VCaP (cell line): ENCODE measurements at regions not wholly inside any gene's neighbourhood (a gene's known extent, or its start where the extent isn't known, plus 50 kb on each side); places are given as distances from the start of the nearest gene placed in this dataset.
"Not testable (repeated sequence)": the region's sequence is repeated elsewhere in the genome, so short reads cannot be mapped to it uniquely, and the experiment has no call there.

Source experiments
- H3K27ac ChIP-seq: fragments of 450-650 bp; 2 replicates; pipeline ENCODE4 v1.5.1; 2017
- TF ChIP-seq, protein P1 (sequence below): fragments of 450-650 bp; conservative IDR thresholded peaks from 2 replicates; pipeline ENCODE4 v1.5.1; 2017; ENCODE audit warnings: mild to moderate bottlenecking, moderate library complexity

DNA sequence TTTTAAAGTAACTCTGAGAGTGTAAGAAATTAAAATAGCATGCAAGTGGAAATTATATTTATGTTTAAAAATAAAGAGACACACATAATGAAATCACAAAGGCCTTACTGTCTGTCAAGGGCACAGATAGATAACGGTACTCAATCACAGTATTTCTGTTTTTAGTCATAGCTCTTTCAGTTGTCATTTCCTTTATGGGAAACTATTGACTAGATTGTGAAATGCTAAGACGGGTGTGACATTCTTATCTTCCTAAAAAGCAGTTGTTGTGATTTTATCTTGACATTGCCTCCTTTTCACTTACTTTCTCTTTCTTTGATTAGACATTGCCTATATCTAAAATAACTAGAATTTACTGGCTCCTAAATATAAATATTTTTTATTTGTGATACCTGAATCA lies 100.1 kb upstream of the PLSCR5 start:
- H3K27ac ChIP-seq = no peak overlapping the region
- TF ChIP-seq, protein P1, sequence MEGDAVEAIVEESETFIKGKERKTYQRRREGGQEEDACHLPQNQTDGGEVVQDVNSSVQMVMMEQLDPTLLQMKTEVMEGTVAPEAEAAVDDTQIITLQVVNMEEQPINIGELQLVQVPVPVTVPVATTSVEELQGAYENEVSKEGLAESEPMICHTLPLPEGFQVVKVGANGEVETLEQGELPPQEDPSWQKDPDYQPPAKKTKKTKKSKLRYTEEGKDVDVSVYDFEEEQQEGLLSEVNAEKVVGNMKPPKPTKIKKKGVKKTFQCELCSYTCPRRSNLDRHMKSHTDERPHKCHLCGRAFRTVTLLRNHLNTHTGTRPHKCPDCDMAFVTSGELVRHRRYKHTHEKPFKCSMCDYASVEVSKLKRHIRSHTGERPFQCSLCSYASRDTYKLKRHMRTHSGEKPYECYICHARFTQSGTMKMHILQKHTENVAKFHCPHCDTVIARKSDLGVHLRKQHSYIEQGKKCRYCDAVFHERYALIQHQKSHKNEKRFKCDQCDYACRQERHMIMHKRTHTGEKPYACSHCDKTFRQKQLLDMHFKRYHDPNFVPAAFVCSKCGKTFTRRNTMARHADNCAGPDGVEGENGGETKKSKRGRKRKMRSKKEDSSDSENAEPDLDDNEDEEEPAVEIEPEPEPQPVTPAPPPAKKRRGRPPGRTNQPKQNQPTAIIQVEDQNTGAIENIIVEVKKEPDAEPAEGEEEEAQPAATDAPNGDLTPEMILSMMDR = no peak

DNA sequence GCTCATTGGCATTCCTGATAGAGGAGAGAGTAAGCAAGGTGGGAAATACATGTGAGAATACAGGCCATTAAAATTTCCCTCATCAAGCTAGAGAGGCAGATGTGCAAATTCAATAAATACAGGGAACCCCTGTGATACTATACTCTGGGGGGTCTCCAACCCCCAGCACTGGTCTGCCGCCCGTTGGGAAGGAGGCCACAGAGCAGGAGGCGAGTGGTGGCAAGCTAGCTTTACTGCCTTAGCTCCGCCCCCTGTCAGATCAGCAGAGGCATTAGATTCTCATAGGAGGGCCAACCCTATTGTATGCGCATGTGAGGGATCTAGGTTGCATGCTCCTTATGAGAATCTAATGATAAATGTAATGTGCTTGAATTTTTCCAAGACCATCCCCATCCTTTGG lies 97.1 kb upstream of the PLSCR5 start:
- TF ChIP-seq, protein P1 = no peak
- H3K27ac ChIP-seq = no peak overlapping the region

DNA sequence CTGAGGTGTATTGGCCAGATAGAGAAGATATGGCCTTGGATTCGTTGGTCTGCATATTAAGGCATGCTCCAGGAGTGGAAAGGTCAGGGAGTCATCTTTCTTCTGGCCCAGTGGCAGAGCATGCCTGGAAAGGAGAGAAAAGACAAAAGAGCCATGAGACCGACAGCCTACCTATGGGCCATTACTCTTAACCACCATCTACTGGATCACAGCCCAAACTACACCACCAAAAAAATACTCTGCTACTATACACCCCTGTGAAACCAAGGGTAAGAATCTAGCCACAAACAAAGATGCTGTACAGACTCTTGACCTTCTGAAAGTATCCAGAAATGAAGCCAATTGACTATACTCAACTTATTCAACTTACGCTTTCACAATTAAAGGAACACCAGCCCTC lies 96.1 kb upstream of the PLSCR5 start:
- H3K27ac ChIP-seq = no peak overlapping the region
- TF ChIP-seq, protein P1 = no peak

DNA sequence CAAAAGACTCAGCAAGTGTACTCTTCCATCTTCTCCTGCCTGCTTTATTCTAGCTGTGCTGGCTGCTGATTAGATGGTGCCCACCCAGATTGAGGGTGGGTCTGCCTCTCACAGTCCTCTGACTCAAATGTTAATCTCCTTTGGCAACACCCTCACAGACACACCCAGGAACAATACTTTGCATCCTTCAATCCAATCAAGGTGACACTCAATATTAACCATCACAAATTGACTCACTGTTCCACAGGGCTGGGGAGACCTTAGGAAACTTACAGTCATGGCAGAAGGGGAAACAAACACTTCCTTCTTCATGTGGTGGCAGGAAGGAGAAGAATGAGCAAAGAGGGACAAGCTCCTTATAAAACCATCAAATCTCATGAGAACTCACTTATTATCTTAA lies 94.9 kb upstream of the PLSCR5 start:
- not testable (repeated sequence) for H3K27ac ChIP-seq

DNA sequence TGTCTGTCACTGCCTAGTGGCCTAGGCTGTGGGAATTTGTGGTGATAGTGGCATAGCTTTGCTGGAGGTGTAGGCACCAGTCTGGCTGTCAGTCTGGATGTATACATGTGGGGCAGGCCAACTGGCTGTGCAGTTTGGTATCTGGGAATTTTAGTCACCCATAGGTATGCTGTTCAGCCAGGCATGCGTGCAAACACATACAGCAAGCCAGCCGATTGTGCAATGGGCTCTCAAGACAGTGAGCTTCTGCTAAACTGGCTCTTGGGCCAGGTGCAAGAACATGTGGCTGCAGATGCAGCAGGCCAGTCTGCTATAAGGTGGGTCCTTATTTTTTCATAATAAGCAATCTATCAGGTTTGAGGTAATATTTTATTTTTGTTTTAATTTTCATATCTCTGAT lies 87.1 kb upstream of the PLSCR5 start:
- TF ChIP-seq, protein P1 = no peak
- H3K27ac ChIP-seq = no peak overlapping the region

DNA sequence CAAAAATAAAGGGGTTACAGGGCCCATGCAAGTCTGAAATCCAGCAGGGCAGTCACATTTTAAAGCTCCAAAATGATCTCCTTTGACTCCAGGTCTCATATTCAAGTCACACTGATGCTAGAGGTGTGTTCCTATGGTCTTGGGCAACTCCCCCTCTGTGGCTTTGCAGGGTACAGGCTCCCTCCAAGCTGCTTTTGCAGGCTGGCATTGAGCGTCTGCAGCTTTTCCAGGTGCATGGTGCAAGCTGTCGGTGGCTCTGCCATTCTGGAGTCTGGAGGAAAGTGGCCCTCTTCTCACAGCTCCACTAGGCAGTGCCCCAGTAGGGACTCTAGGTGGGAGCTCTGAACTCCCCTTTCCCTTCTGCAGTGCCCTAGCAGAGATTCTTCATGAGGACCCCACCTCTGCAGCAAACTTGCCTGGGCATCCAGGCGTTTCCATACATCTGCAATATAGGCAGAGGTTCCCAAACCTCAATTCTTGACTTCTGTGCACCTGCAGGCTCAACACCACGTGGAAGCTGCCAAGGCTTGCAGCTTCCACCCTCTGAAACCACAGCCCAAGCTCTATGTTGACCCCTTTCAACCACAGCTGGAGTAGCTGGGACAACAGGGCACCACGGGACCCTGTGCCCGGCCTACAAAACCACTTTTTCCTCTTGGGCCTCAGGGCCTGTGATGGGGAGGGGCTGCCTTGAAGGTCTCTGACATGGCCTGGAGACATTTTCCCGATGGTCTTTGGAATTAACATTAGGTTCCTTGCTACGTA lies 80.1 kb upstream of the PLSCR5 start:
- no peak overlapping the region for H3K27ac ChIP-seq
- TF ChIP-seq, protein P1 = no peak

DNA sequence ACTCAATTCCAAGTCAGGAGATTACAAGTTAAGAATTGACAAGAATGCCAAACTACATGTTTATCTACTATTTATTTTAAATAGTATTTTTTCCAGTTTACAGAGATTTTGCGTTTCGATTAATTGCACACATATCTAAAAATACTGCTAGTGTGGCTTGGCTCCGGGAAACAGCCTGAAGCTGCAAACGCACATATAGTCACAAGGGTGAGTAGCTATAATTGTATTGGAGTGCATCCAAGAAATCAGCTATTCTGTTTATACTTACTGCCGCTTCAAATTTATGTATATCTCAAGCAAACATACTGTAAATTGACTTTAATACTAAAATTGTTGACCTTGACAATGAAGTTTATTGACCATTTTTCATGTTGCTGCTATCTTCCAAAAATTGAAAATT lies 77.0 kb upstream of the PLSCR5 start:
- TF ChIP-seq, protein P1 = no peak
- H3K27ac ChIP-seq = no peak overlapping the region

DNA sequence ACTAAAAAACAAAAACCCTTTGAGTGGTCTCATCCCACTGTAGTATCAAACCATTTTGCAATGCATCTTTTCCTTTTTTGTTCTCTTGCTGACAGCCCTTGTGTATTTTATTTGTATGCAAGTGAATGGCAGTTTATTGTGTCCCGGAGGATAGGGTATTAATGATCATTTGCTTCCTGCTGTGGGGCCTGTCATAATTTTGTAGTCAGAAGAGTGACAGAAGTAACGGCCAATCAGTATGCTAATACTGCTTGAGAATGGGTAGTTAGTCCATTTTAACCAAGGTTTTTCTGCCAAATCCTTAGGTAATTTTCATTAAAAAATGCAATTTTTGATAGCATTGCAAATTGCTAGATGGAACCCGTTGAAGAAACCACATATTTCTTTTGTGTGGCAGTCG lies 75.5 kb upstream of the PLSCR5 start:
- TF ChIP-seq, protein P1 = no peak
- H3K27ac ChIP-seq = no peak overlapping the region
